Dedifferentiated amniotic fluid mesenchymal stem cell (primary cell): ENCODE measurements at regions not wholly inside any gene's neighbourhood (a gene's known extent, or its start where the extent isn't known, plus 50 kb on each side); places are given as distances from the start of the nearest gene placed in this dataset.

Experiments
- DNase-seq: peaks from one replicate; pipeline ENCODE4 v3.0.0-alpha.2; 2016; ENCODE audit errors: extremely low spot score

GRCh38 chr13:47437406-47437805 lies 540.6 kb upstream of the HTR2A start:
- DNase-seq, result no peak

GRCh38 chr13:47433461-47434005 lies 536.7 kb upstream of the HTR2A start:
- DNase-seq, result no peak

GRCh38 chr13:47426126-47426849 lies 529.4 kb upstream of the HTR2A start:
- DNase-seq, result no peak

- no peak for DNase-seq
These were observed 524.7 kb upstream of the HTR2A start for GRCh38 chr13:47421525-47421924.

GRCh38 chr13:47420568-47420967 lies 523.7 kb upstream of the HTR2A start:
- no peak for DNase-seq

- DNase-seq, result no peak
These were observed 523.2 kb upstream of the HTR2A start for GRCh38 chr13:47420020-47420419.

GRCh38 chr13:47418206-47418920 lies 521.5 kb upstream of the HTR2A start:
- DNase-seq, result no peak

- no peak for DNase-seq
These were observed 520.6 kb upstream of the HTR2A start for GRCh38 chr13:47417485-47417884.

GRCh38 chr13:47415048-47415447 lies 518.2 kb upstream of the HTR2A start:
- DNase-seq, result no peak

GRCh38 chr13:47413526-47413925 lies 516.7 kb upstream of the HTR2A start:
- DNase-seq, result no peak

- no peak for DNase-seq
These were observed 516.3 kb upstream of the HTR2A start for GRCh38 chr13:47413112-47413511.

- no peak for DNase-seq
These were observed 512.9 kb upstream of the HTR2A start for GRCh38 chr13:47409778-47410177.

- no peak for DNase-seq
These were observed 511.9 kb upstream of the HTR2A start for GRCh38 chr13:47408546-47409319.

- DNase-seq, result no peak
These were observed 511.0 kb upstream of the HTR2A start for GRCh38 chr13:47407808-47408207.

GRCh38 chr13:47399599-47399998 lies 502.7 kb upstream of the HTR2A start:
- no peak for DNase-seq

- DNase-seq, result no peak
These were observed 500.9 kb upstream of the HTR2A start for GRCh38 chr13:47397739-47398138.

- DNase-seq, result no peak
These were observed 500.1 kb upstream of the HTR2A start for GRCh38 chr13:47396915-47397314.

GRCh38 chr13:47374741-47375140 lies 477.9 kb upstream of the HTR2A start:
- no peak for DNase-seq

GRCh38 chr13:47372751-47373150 lies 475.9 kb upstream of the HTR2A start:
- DNase-seq, result no peak

- no peak for DNase-seq
These were observed 454.9 kb upstream of the HTR2A start for GRCh38 chr13:47351798-47352197.

- no peak for DNase-seq
These were observed 453.7 kb upstream of the HTR2A start for GRCh38 chr13:47350334-47351124.

GRCh38 chr13:47349211-47349610 lies 452.4 kb upstream of the HTR2A start:
- DNase-seq, result no peak
